H1 (cell line): ENCODE measurements at regions not wholly inside any gene's neighbourhood (a gene's known extent, or its start where the extent isn't known, plus 50 kb on each side); places are given as distances from the start of the nearest gene placed in this dataset.

Experiments
- CTCF ChIA-PET: fragments of 300-600 bp; sonication (Branson Sonifier 250); formaldehyde crosslinking; loops from one replicate; lab custom pipeline; 2021; ENCODE audit not compliant: partially characterized antibody; lab: Charles Lee
- POLR2A ChIA-PET: fragments of 300-600 bp; sonication (Branson Sonifier 250); formaldehyde crosslinking; loops from one replicate; lab custom pipeline; 2021; ENCODE audit warnings: inconsistent platforms; ENCODE audit not compliant: partially characterized antibody; lab: Charles Lee
- DNase-seq, 2 experiments: peaks; one replicate each; pipeline versions ENCODE4 v3.0.0 to v3.0.0-alpha.2; 2010 to 2022; ENCODE audit warnings: low spot score in 2 of 2, low read depth in 1 of 2, mixed read lengths in 1 of 2
- FAIRE-seq: peaks from 2 replicates; lab custom pipeline; 2011; peaks lifted over from hg19 to GRCh38; lab: Jason Lieb, UNC
- H2AFZ ChIP-seq: 2 replicates; pipeline ENCODE4 v1.8.1; 2012; ENCODE audit warnings: low read length, inconsistent platforms
- H2AK5ac ChIP-seq: 2 replicates; pipeline ENCODE4 v1.6.1; 2013; ENCODE audit warnings: low read depth, low read length
- H2BK120ac ChIP-seq: replicated peaks from 2 replicates; pipeline ENCODE3; 2013; ENCODE audit warnings: low read depth, low read length, inconsistent platforms
- H2BK12ac ChIP-seq: 2 replicates; pipeline ENCODE4 v1.6.1; 2013; ENCODE audit warnings: low read depth, low read length
- H2BK15ac ChIP-seq: 2 replicates; pipeline ENCODE4 v1.6.1; 2013; ENCODE audit warnings: low read length
- H2BK20ac ChIP-seq: 2 replicates; pipeline ENCODE4 v1.6.1; 2013; ENCODE audit warnings: low read length
- H2BK5ac ChIP-seq: 2 replicates; pipeline ENCODE4 v1.6.1; 2013; ENCODE audit warnings: low read depth, low read length
- H3K14ac ChIP-seq: 2 replicates; pipeline ENCODE4 v1.6.1; 2013; ENCODE audit warnings: inconsistent platforms; ENCODE audit not compliant: insufficient read length
- H3K18ac ChIP-seq: 2 replicates; pipeline ENCODE4 v1.6.1; 2013; ENCODE audit warnings: low read length; ENCODE audit errors: extremely low read depth
- H3K23ac ChIP-seq: 2 replicates; pipeline ENCODE4 v1.6.1; 2013; ENCODE audit warnings: inconsistent platforms; ENCODE audit not compliant: insufficient read length
- H3K23me2 ChIP-seq: 2 replicates; pipeline ENCODE4 v1.6.1; 2013; ENCODE audit warnings: low read depth, low read length
- H3K27ac ChIP-seq: 2 replicates; pipeline ENCODE4 v1.6.1; 2011; ENCODE audit warnings: low read depth, low read length, inconsistent platforms
- H3K27me3 ChIP-seq, 4 experiments: replicated peaks in 1 of 4; 1 replicate in 1 of 4; 2 replicates in 3 of 4; pipeline versions ENCODE4 v1.6.1 to v1.8.1; 2011 to 2013; ENCODE audit warnings: low read length in 3 of 4, mild to moderate bottlenecking in 3 of 4, inconsistent platforms in 2 of 4, mixed read lengths in 2 of 4, moderate library complexity in 1 of 4; ENCODE audit not compliant: control insufficient read depth in 3 of 4, insufficient read depth in 3 of 4; ENCODE audit errors: extremely low read depth in 1 of 4
- H3K36me3 ChIP-seq, 4 experiments: 2 replicates each; pipeline versions ENCODE4 v1.6.1 to v1.8.1; 2011 to 2013; ENCODE audit warnings: mild to moderate bottlenecking in 4 of 4, low read length in 3 of 4, moderate library complexity in 2 of 4, control low read depth in 1 of 4, inconsistent platforms in 1 of 4; ENCODE audit not compliant: insufficient read depth in 4 of 4, control insufficient read depth in 2 of 4
- H3K4ac ChIP-seq: replicated peaks from 2 replicates; pipeline ENCODE3; 2013; ENCODE audit warnings: low read length, low read depth, mixed read lengths, inconsistent platforms; ENCODE audit not compliant: insufficient read length
- H3K4me1 ChIP-seq, 4 experiments: replicated peaks in 1 of 4; 1 replicate in 1 of 4; 2 replicates in 3 of 4; pipeline versions ENCODE4 v1.6.1 to v1.8.1; 2011 to 2013; ENCODE audit warnings: low read length in 3 of 4, inconsistent platforms in 2 of 4, mixed read lengths in 1 of 4; ENCODE audit not compliant: insufficient read depth in 4 of 4, control insufficient read depth in 3 of 4
- H3K4me2 ChIP-seq, 2 experiments: 2 replicates each; pipeline versions ENCODE4 v1.6.1 to v1.8.1; 2011 to 2013; ENCODE audit warnings: low read depth in 2 of 2, low read length in 2 of 2, control low read depth in 1 of 2, inconsistent platforms in 1 of 2, mild to moderate bottlenecking in 1 of 2; ENCODE audit not compliant: insufficient read depth in 1 of 2
- H3K4me3 ChIP-seq, 4 experiments: fragments of 200-600, 300-600 bp in 1 of 4; sonication (generic), shearing (Covaris generic), sonication (Bioruptor Twin) in 1 of 4; 2 replicates each; pipeline versions ENCODE4 v1.5.1 to v1.8.1; 2011 to 2016; ENCODE audit warnings: low read length in 4 of 4, low read depth in 3 of 4, control low read depth in 2 of 4, inconsistent platforms in 2 of 4, mild to moderate bottlenecking in 2 of 4, mixed read lengths in 1 of 4, moderate library complexity in 1 of 4; ENCODE audit not compliant: insufficient read depth in 2 of 4; ENCODE audit errors: extremely low read depth in 1 of 4
- H3K56ac ChIP-seq: replicated peaks from 2 replicates; pipeline ENCODE3; 2013; ENCODE audit warnings: low read depth, mild to moderate bottlenecking, mixed read lengths, low read length, inconsistent platforms; ENCODE audit not compliant: insufficient read length
- H3K79me1 ChIP-seq: 2 replicates; pipeline ENCODE4 v1.6.1; 2013; ENCODE audit warnings: low read depth, low read length, control low read depth
- H3K79me2 ChIP-seq, 2 experiments: 2 replicates each; pipeline versions ENCODE4 v1.6.1 to v1.8.1; 2012 to 2013; ENCODE audit warnings: low read length in 2 of 2, mild to moderate bottlenecking in 2 of 2, inconsistent platforms in 1 of 2; ENCODE audit not compliant: insufficient read depth in 2 of 2, control insufficient read depth in 1 of 2
- H3K9ac ChIP-seq, 4 experiments: replicated peaks in 1 of 4; 1 replicate in 1 of 4; 2 replicates in 3 of 4; pipeline versions ENCODE4 v1.6.1 to v1.8.1; 2011 to 2013; ENCODE audit warnings: low read depth in 3 of 4, low read length in 3 of 4, control low read depth in 2 of 4, mild to moderate bottlenecking in 2 of 4, moderate library complexity in 2 of 4, inconsistent platforms in 1 of 4; ENCODE audit errors: extremely low read depth in 1 of 4
- H3K9me3 ChIP-seq, 2 experiments: 2 replicates each; pipeline versions ENCODE4 v1.6.1 to v1.8.1; 2012 to 2013; ENCODE audit warnings: mild to moderate bottlenecking in 2 of 2, moderate library complexity in 2 of 2, control low read depth in 1 of 2, inconsistent platforms in 1 of 2, low read depth in 1 of 2, low read length in 1 of 2, mixed read lengths in 1 of 2; ENCODE audit not compliant: insufficient read depth in 2 of 2
- H4K20me1 ChIP-seq, 2 experiments: replicated peaks in 1 of 2; 2 replicates each; pipeline versions ENCODE3 to v1.8.1; 2011 to 2013; ENCODE audit warnings: inconsistent platforms in 2 of 2, low read length in 2 of 2, mild to moderate bottlenecking in 1 of 2; ENCODE audit not compliant: insufficient read depth in 2 of 2, control insufficient read depth in 1 of 2
- H4K5ac ChIP-seq: 2 replicates; pipeline ENCODE4 v1.6.1; 2013; ENCODE audit warnings: low read length, low read depth, mixed read lengths, inconsistent platforms; ENCODE audit not compliant: insufficient read length
- H4K8ac ChIP-seq: 2 replicates; pipeline ENCODE4 v1.8.0; 2013; ENCODE audit warnings: mild to moderate bottlenecking, moderate library complexity, low read length, inconsistent platforms; ENCODE audit not compliant: insufficient read depth; ENCODE audit errors: extremely low read depth
- H4K91ac ChIP-seq: replicated peaks from 2 replicates; pipeline ENCODE3; 2013; ENCODE audit warnings: low read length, mixed read lengths, inconsistent platforms; ENCODE audit not compliant: insufficient read length
- JUN ChIP-seq: IDR thresholded peaks from 2 replicates; pipeline ENCODE4 v1.6.1; 2011; ENCODE audit warnings: low read depth, mild to moderate bottlenecking, improper control_type of control experiment, low read length
- PHF8 ChIP-seq: fragments of 200-600 bp; sonication (generic); conservative IDR thresholded peaks from 2 replicates; pipeline ENCODE4 v1.7.1; 2012; ENCODE audit warnings: low read depth, mild to moderate bottlenecking, inconsistent platforms, low read length, moderate library complexity
- SIX5 ChIP-seq: IDR thresholded peaks from 2 replicates; pipeline ENCODE4 v1.6.1; 2011; ENCODE audit warnings: mild to moderate bottlenecking, low read depth, low read length
- WGBS, 2 experiments: shearing (Covaris generic) in 1 of 2; methylation state at CpG; one replicate each; pipeline versions ENCODE4 v1.1.6 to v1.1.7; 2013 to 2015; ENCODE audit warnings: low lambda C conversion rate in 2 of 2, mixed read lengths in 2 of 2, inconsistent platforms in 1 of 2, low coverage in 1 of 2, missing lambda C conversion rate in 1 of 2; ENCODE audit not compliant: insufficient replicate concordance in 2 of 2, insufficient coverage in 1 of 2, insufficient read length in 1 of 2; ENCODE audit errors: extremely low coverage in 1 of 2, missing lambda C conversion rate in 1 of 2; 5-methylcytosine and 5-hydroxymethylcytosine counted together

DNA sequence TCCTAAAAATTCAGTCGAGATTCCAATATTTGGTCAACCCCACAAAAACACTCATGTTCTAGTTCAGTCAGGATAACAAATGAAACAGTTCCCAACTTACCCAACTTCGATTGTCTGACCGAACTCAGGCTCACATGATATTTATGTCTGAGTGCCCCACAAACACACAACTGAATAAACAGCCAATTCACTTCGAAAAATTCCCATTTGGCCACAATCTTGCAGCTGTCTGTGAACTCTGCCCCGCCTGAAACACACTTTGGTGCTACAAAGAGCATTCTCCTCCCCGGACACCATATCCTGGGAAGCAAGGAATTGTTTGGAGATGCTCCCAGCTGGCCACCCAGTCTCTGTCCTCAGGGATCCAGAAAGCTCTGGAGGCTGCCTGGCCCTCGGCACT lies 52.9 kb upstream of the SIM2 start:
- H3K27me3 ChIP-seq, result no peaks in the 10 kb centered on the region
- no peak overlapping the region for H2BK12ac ChIP-seq
- no peak overlapping the region for H3K4ac ChIP-seq
- TF ChIP-seq PHF8 (no peak), JUN (no peak), SIX5 (no peak)
- DNase-seq, result no peak
- H2BK5ac ChIP-seq, result no peak overlapping the region
- no peak overlapping the region for H4K5ac ChIP-seq
- H3K4me1 ChIP-seq, result peaks cover 0 to 5% (median 0%) of the 10 kb centered on the region in 4 experiments; a peak in 1 of 7 replicates
- no peak overlapping the region for H2AFZ ChIP-seq
- WGBS, 2 experiments, result 85% methylated on average over 7 of the region's 7 CpGs; no CpG with 5 or more reads in 1 of the 2 experiments
- ChIA-PET POLR2A (no interaction called here), CTCF (no interaction called here)
- H3K36me3 ChIP-seq, result no peaks in the 10 kb centered on the region
- H4K91ac ChIP-seq, result no peak overlapping the region
- no peak overlapping the region for H2AK5ac ChIP-seq
- FAIRE-seq, result no peak
- H3K4me2 ChIP-seq, result no peak overlapping the region
- peak overlapping the region; percentile 38; the same call in 1 of the 2 replicates for H2BK20ac ChIP-seq
- no peak overlapping the region for H2BK15ac ChIP-seq
- no peak overlapping the region for H3K27ac ChIP-seq
- no peak overlapping the region for H3K56ac ChIP-seq
- H3K9me3 ChIP-seq, result no peaks in the 10 kb centered on the region
- no peak overlapping the region for H3K9ac ChIP-seq
- no peaks in the 10 kb centered on the region for H3K79me1 ChIP-seq
- no peaks in the 10 kb centered on the region for H4K20me1 ChIP-seq
- no peak overlapping the region for H3K14ac ChIP-seq
- no peak overlapping the region for H3K23ac ChIP-seq
- H3K23me2 ChIP-seq, result peaks cover 2% of the 10 kb centered on the region; the same call in 1 of the 2 replicates
- H3K4me3 ChIP-seq, result no peak overlapping the region
- no peaks in the 10 kb centered on the region for H3K79me2 ChIP-seq
- no peak overlapping the region for H2BK120ac ChIP-seq
- no peak overlapping the region for H4K8ac ChIP-seq
- no peak overlapping the region for H3K18ac ChIP-seq
